PC-3 (cell line): ENCODE measurements at regions not wholly inside any gene's neighbourhood (a gene's known extent, or its start where the extent isn't known, plus 50 kb on each side); places are given as distances from the start of the nearest gene placed in this dataset.

Experiments
- CTCF ChIP-seq: fragments of 300-600 bp; sonication (generic); conservative IDR thresholded peaks from 2 replicates; pipeline ENCODE4 v1.5.1; 2017; ENCODE audit warnings: antibody characterized with exemption, low read depth, mild to moderate bottlenecking, low read length
- EZH2 ChIP-seq: fragments of 300-600 bp; sonication (generic); IDR thresholded peaks from one replicate; pipeline ENCODE4 v1.6.1; 2017; ENCODE audit warnings: antibody characterized with exemption, mild to moderate bottlenecking, low read length; ENCODE audit not compliant: unreplicated experiment

GRCh38 chr12:34334953-34335743 lies 312.9 kb downstream of the ALG10 start:
- TF ChIP-seq CTCF: no peak
- TF ChIP-seq EZH2: no peak
